ENCODE measurements at regions not wholly inside any gene's neighbourhood (a gene's known extent, or its start where the extent isn't known, plus 50 kb on each side); places are given as distances from the start of the nearest gene placed in this dataset.

GRCh38 chr6:74658391-74658790, 547.5 kb downstream of the COL12A1 start (continued):
- no peak for TF ChIP-seq HOXA7 (CRISPR knock-in tag; IDR thresholded peaks at IDR 0.05)

GRCh38 chr6:74657931-74658330, 547.9 kb downstream of the COL12A1 start:
- no peak overlapping the region for H3K4me2 ChIP-seq (ENCODE audit: low read depth, low read length)
- no peak overlapping the region for H3K4me3 ChIP-seq (replicated peaks in 1 of 3; ENCODE audit: insufficient read depth in 1 of 3, low read depth in 2 of 3, low read length in 3 of 3)
- no peaks in the 10 kb centered on the region for H3K79me2 ChIP-seq (ENCODE audit: insufficient read depth, low read length)
- intact Hi-C loops (cut with micrococcal nuclease; ENCODE audit: unreplicated experiment) (no loop called here), in situ Hi-C loops (cut with HindIII; ENCODE audit: extremely low pct_ligation_motif_present, low pct_unique_long_range_greater_than_20kb) (no loop called here)
- no peak overlapping the region for H3K9ac ChIP-seq (ENCODE audit: insufficient read depth, low read depth, low read length)
- no peaks in the 10 kb centered on the region for H3K9me3 ChIP-seq (ENCODE audit: low read length)
- no peak overlapping the region for H2AFZ ChIP-seq (ENCODE audit: low read length)
- TF ChIP-seq ZNF687 (CRISPR knock-in tag; IDR thresholded peaks at IDR 0.05) (no peak), ZNF563 (CRISPR knock-in tag; IDR thresholded peaks at IDR 0.05) (no peak)
- POLR2A ChIA-PET, result no interaction called here
- no peak overlapping the region for H3K27ac ChIP-seq (ENCODE audit: extremely low read length, insufficient read depth, low read length)
- WGBS (ENCODE audit: low lambda C conversion rate), result 6% methylated on average over 1 of the region's 1 CpG
- H4K20me1 ChIP-seq (ENCODE audit: insufficient read depth, low read length), result no peaks in the 10 kb centered on the region
- no peaks in the 10 kb centered on the region for H3K27me3 ChIP-seq (ENCODE audit: control insufficient read depth in 1 of 2, insufficient read depth in 2 of 2, low read length in 2 of 2)
- no TSS peak for BruUV-seq (replicated peaks)
- CTCF ChIA-PET (ENCODE audit: low intra/inter-chr PET ratio, low total read pairs), result no interaction called here
- FAIRE-seq (no peak), ATAC-seq (no peak), DNase-seq (ENCODE audit: low spot score) (no peak)
- no peaks in the 10 kb centered on the region for H3K36me3 ChIP-seq (replicated peaks in 1 of 2; ENCODE audit: control insufficient read depth in 1 of 2, insufficient read depth in 2 of 2, low read length in 2 of 2)
- H3K4me1 ChIP-seq (ENCODE audit: insufficient read depth, low read length), result no peaks in the 10 kb centered on the region

- no TSS peak for BruUV-seq (replicated peaks)
- no peak overlapping the region for H2AFZ ChIP-seq (ENCODE audit: low read length)
- H3K4me1 ChIP-seq (ENCODE audit: insufficient read depth, low read length), result no peaks in the 10 kb centered on the region
- in situ Hi-C loops (cut with HindIII; ENCODE audit: extremely low pct_ligation_motif_present, low pct_unique_long_range_greater_than_20kb), result no loop called here
- WGBS (ENCODE audit: low lambda C conversion rate), result 2% methylated on average over 2 of the region's 2 CpGs
- no peak overlapping the region for H3K4me3 ChIP-seq (replicated peaks in 1 of 3; ENCODE audit: insufficient read depth in 1 of 3, low read depth in 2 of 3, low read length in 3 of 3)
- intact Hi-C loops (cut with micrococcal nuclease; ENCODE audit: unreplicated experiment), result no loop called here
- H3K9ac ChIP-seq (ENCODE audit: insufficient read depth, low read depth, low read length), result no peak overlapping the region
- no peak for DNase-seq (ENCODE audit: low spot score)
- no peaks in the 10 kb centered on the region for H3K9me3 ChIP-seq (ENCODE audit: low read length)
- no peaks in the 10 kb centered on the region for H4K20me1 ChIP-seq (ENCODE audit: insufficient read depth, low read length)
- CTCF ChIA-PET (ENCODE audit: low intra/inter-chr PET ratio, low total read pairs), result no interaction called here
- no peak overlapping the region for H3K4me2 ChIP-seq (ENCODE audit: low read depth, low read length)
- H3K27me3 ChIP-seq (ENCODE audit: control insufficient read depth in 1 of 2, insufficient read depth in 2 of 2, low read length in 2 of 2), result no peaks in the 10 kb centered on the region
- POLR2A ChIA-PET, result no interaction called here
- no peaks in the 10 kb centered on the region for H3K36me3 ChIP-seq (replicated peaks in 1 of 2; ENCODE audit: control insufficient read depth in 1 of 2, insufficient read depth in 2 of 2, low read length in 2 of 2)
- no peak for FAIRE-seq
- no peaks in the 10 kb centered on the region for H3K79me2 ChIP-seq (ENCODE audit: insufficient read depth, low read length)
- H3K27ac ChIP-seq (ENCODE audit: extremely low read length, insufficient read depth, low read length), result no peak overlapping the region
- no peak for ATAC-seq
- TF ChIP-seq ZNF720 (CRISPR knock-in tag; IDR thresholded peaks at IDR 0.05) (no peak), MEIS2 (CRISPR knock-in tag; IDR thresholded peaks at IDR 0.05) (no peak), ZNF577 (CRISPR knock-in tag; IDR thresholded peaks at IDR 0.05; ENCODE audit: borderline replicate concordance, low read depth) (no peak), IRF9 (CRISPR knock-in tag; IDR thresholded peaks at IDR 0.05; ENCODE audit: borderline replicate concordance) (no peak), SOX6 (IDR thresholded peaks at IDR 0.05) (no peak), SOX6 (CRISPR knock-in tag; IDR thresholded peaks at IDR 0.05) (no peak), DR1 (CRISPR knock-in tag; IDR thresholded peaks at IDR 0.05) (no peak), ZNF460 (CRISPR knock-in tag; IDR thresholded peaks at IDR 0.05; ENCODE audit: borderline replicate concordance) (no peak), TFAP4 (IDR thresholded peaks at IDR 0.05; ENCODE audit: borderline replicate concordance, low read depth) (no peak), ZNF615 (CRISPR knock-in tag; IDR thresholded peaks at IDR 0.05; ENCODE audit: borderline replicate concordance) (no peak)
Observed at GRCh38 chr6:74657011-74657410, 548.8 kb downstream of the COL12A1 start.

Measured in HepG2 (cell line).